DOHH2 (cell line): ENCODE measurements at regions not wholly inside any gene's neighbourhood (a gene's known extent, or its start where the extent isn't known, plus 50 kb on each side); places are given as distances from the start of the nearest gene placed in this dataset.
"Not testable (repeated sequence)": the region's sequence is repeated elsewhere in the genome, so short reads cannot be mapped to it uniquely, and the experiment has no call there.

ENCODE experiments used
- CTCF ChIP-seq: fragments of 200-600 bp; sonication (generic); IDR thresholded peaks from one replicate; pipeline ENCODE4 v1.5.1; 2014; ENCODE audit warnings: antibody characterized with exemption, mild to moderate bottlenecking, low read depth, low read length; ENCODE audit not compliant: poor library complexity, severe bottlenecking
- EZH2phosphoT487 ChIP-seq: fragments of 200-600 bp; sonication (generic); IDR thresholded peaks from 2 replicates; pipeline ENCODE4 v1.6.1; 2017; ENCODE audit warnings: borderline replicate concordance, mild to moderate bottlenecking, antibody characterized with exemption, low read length, moderate library complexity, mixed read lengths

DNA sequence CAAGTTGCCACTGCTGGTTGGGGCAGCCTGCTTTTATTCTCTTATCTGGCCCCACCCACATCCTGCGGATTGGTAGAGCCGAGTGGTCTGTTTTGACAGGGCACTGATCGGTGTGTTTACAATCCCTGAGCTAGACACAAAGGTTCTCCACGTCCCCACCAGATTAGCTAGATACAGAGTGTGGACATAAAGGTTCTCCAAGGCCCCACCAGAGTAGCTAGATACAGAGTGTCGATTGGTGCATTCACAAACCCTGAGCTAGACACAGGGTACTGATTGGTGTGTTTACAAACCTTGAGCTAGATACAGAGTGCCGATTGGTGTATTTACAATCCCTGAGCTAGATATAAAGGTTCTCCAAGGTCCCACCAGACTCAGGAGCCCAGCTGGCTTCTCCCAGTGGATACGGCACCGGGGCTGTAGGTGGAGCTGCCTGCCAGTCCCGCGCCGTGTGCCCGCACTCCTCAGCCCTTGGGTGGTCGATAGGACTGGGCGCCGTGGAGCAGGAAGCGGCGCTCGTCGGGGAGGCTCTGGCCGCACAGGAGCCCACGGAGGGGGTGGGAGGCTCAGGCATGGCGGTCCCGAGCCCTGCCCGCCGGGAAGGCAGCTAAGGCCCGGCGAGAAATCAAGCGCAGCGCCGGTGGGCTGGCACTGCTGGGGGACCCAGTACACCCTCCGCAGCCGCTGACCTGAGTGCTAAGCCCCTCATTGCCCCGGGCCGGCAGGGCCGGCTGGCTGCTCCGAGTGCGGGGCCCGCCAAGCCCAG, 157.8 kb upstream of the PPP1R3A start:
- not testable (repeated sequence) for TF ChIP-seq CTCF, EZH2phosphoT487
